ENCODE measurements at regions not wholly inside any gene's neighbourhood (a gene's known extent, or its start where the extent isn't known, plus 50 kb on each side); places are given as distances from the start of the nearest gene placed in this dataset.

GRCh38 chr20:56098981-56099500 lies 93.7 kb upstream of the CBLN4 start:
- H2AFZ ChIP-seq (ENCODE audit: low read depth, low read length) = no peak overlapping the region
- BruUV-seq (replicated peaks) = no TSS peak
- ChIA-PET POLR2A (no interaction called here), CTCF (ENCODE audit: low intra/inter-chr PET ratio) (no interaction called here)
- H3K79me2 ChIP-seq (ENCODE audit: control insufficient read depth, insufficient read depth, low read length) = no peaks in the 10 kb centered on the region
- H3K27ac ChIP-seq (ENCODE audit: extremely low read depth, low read depth, low read length) = no peak overlapping the region
- TF ChIP-seq ZFP30 (CRISPR knock-in tag; IDR thresholded peaks at IDR 0.05; ENCODE audit: borderline replicate concordance) (no peak), CTCF (IDR thresholded peaks at IDR 0.05 in 2 of 3, conservative IDR thresholded peaks at IDR 0.05 in 1 of 3; ENCODE audit: insufficient read depth in 2 of 3, low read depth in 1 of 3, low read length in 3 of 3) (no peak), TCF15 (CRISPR knock-in tag; IDR thresholded peaks at IDR 0.05) (no peak), POLR2A (conservative IDR thresholded peaks at IDR 0.05) (no peak), IRF1 (CRISPR knock-in tag; IDR thresholded peaks at IDR 0.05; ENCODE audit: borderline replicate concordance) (no peak), NRF1 (conservative IDR thresholded peaks at IDR 0.05 in 1 of 2, IDR thresholded peaks at IDR 0.05 in 1 of 2) (no peak), THAP12 (CRISPR knock-in tag; IDR thresholded peaks at IDR 0.05) (no peak), KLF6 (CRISPR knock-in tag; IDR thresholded peaks at IDR 0.05; ENCODE audit: borderline replicate concordance) (no peak), HINFP (tag; conservative IDR thresholded peaks at IDR 0.05; ENCODE audit: low read depth) (no peak), FOXK2 (conservative IDR thresholded peaks at IDR 0.05 in 1 of 2, IDR thresholded peaks at IDR 0.05 in 1 of 2; ENCODE audit: low read depth in 2 of 2) (no peak)
- H3K27me3 ChIP-seq (ENCODE audit: control insufficient read depth in 2 of 2, insufficient read depth in 2 of 2, low read length in 2 of 2) = no peaks in the 10 kb centered on the region
- no peak for DNase-seq (ENCODE audit: extremely low read depth in 1 of 4, low spot score in 3 of 4)
- H3K9me3 ChIP-seq (replicated peaks; ENCODE audit: control insufficient read depth, insufficient read depth, low read depth, low read length) = no peaks in the 10 kb centered on the region
- no peak overlapping the region for H3K4me2 ChIP-seq (ENCODE audit: insufficient read depth, low read length)
- no peak for ATAC-seq
- in situ Hi-C loops (cut with MboI) = no loop called here
- no peaks in the 10 kb centered on the region for H4K20me1 ChIP-seq (replicated peaks; ENCODE audit: control insufficient read depth, insufficient read depth, low read length)
- H3K4me1 ChIP-seq (replicated peaks in 1 of 2; ENCODE audit: control insufficient read depth in 2 of 2, insufficient read depth in 2 of 2, low read length in 2 of 2) = no peaks in the 10 kb centered on the region
- H3K36me3 ChIP-seq (ENCODE audit: control insufficient read depth, insufficient read depth, low read length) = no peaks in the 10 kb centered on the region
- no peak for FAIRE-seq
- intact Hi-C loops (cut with micrococcal nuclease) = no loop called here
- no peaks in the 10 kb centered on the region for H3K9me1 ChIP-seq (ENCODE audit: control insufficient read depth, insufficient read depth, low read length)
- H3K4me3 ChIP-seq = no peak overlapping the region
- H3K9ac ChIP-seq (ENCODE audit: insufficient read depth in 1 of 2, low read depth in 2 of 2, low read length in 2 of 2) = no peak overlapping the region
- 0% methylated on average over 1 of the region's 1 CpG for WGBS (ENCODE audit: insufficient coverage, low coverage, missing lambda C conversion rate)
